Activated CD4-positive, CD25-positive, alpha-beta regulatory T cell (primary cell): ENCODE measurements at regions not wholly inside any gene's neighbourhood (a gene's known extent, or its start where the extent isn't known, plus 50 kb on each side); places are given as distances from the start of the nearest gene placed in this dataset.

Experiments
- DNase-seq, 4 experiments: peaks; one replicate each; lab custom pipeline; 2025; lab: John Stamatoyannopoulos, UW

DNA sequence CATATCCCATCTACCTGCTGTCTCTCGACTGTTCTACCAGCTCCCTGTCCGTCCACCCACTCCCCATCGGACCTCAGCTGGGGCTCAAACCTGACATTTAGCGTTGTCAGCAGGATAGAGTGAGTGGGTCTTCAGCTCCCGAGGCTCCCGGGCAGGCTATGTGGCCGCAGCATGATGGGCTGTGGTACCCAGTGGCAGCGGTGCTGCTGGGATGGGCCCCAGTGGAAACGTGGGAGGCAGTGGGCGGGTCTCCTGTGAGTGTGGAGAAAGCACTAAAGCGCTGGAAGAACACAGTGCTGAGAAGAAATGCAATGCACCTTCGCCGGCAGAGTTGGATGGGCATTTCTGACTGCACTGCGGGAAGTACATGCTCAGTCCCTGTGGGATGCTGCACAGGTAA is 204.8 kb upstream of the SYT4 start:
- no peak for DNase-seq

DNA sequence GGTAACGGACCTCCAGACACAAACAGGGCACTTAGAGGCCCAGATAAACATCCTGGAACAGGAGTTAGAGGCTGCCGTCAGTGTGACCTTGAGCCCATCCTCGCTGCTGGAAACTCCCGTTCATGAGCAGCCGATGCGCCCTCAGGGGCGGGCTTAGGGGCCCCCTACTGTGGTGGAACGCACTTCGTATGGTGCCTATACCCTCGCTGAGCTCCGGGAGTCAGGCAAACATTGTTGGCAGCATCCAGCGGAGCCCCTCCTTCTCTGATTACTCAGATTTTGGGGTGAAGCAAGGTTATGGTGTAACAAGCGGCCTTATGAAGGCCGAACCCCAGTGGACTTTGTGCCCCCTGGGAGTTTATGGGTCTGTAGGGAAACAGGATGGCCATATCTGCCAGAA is 205.3 kb upstream of the SYT4 start:
- no peak for DNase-seq

DNA sequence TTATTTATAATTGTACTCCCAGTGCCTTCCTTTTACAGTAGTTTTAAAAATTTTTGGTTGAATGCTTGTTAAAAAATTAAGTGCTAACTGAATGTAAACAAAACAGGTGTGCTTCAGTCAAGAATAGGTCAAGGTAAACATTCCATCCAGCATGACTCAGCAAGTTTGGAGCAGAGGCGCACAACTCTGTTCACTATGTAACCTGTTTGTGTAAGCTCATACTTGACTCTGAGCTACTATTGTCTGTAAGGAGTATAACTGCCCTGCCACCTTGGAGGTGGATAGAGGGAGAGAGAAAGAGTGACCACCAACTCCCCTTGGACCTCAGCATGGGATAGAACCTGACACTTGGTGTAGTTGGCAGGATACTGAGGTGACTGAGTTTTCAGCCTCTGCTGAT is 207.4 kb upstream of the SYT4 start:
- no peak for DNase-seq

DNA sequence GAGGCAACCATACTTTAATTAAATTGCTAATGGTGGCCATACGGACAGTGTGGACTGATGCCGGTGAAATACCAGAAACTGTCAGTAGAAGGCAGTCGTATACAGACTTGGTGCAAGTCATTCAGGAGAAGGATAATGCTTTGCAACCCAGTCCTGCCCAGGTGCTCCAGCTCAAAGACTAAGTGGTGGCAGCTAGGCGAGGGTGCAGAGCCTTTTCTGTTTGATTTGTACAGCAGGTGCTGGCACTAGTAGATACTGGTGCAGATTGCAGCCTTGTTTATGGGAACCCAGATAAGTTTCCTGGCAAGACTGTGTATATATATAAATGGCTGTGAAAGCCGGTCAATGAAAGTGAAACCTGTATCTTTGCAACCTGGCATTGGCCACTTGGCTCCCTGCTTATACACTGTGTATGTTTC is 208.3 kb upstream of the SYT4 start:
- DNase-seq: no peak

DNA sequence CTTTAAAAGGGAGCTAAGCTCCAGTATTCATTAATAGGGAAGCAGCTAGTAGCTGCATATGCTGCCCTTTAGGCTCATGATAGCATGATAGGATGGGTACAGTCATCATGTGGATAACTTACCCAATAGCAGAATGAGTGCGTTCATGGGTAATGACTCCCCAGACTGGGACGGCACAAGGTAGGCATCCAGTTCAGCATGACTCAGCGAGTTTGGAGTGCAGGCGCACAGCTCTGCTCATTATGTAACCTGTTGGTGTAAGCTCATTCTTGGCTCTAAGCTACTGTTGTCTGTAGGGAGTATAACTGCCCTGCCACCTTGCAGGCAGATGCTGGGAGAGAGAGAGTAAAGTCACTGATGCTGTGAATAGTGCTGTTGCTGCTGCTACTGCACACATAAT is 209.2 kb upstream of the SYT4 start:
- DNase-seq: no peak

DNA sequence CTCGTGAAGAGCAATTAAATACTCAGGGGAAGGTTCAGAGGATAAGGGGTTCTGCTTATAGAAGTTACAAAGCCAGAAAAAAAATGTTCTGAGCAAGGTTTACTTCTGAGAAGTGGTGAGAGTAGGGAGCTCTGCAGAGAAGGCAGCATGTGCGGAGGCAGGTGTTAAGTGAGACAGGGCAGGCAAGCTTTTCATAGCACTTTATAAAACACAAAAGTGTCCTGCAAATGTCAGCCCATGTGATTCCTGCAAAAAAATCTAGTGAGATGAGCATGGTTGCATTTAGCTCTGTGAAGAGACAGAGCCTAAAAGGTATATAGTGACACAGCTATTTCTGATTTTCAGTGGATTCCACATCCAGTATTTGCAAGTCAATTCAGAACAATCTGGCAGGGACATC is 223.8 kb upstream of the SYT4 start:
- no peak for DNase-seq

DNA sequence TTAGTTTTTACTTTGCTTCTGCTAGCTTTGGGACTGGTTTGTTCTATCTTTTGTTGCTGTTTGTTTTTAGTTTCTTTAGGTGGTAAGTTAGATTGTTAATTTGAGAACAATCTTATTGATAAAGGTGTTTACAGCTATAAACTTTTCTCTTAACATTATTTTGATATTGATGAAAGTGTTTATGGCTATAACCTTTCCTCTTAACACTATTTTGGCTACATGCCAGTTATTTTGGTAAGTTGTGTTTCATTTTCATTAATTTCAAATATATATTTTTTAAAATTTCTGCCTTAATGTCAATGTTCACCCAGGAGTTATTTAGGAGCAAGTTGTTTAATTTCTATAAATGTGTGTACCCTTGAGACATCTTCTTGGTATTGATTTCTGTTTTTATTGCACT is 229.6 kb upstream of the SYT4 start:
- no peak for DNase-seq

DNA sequence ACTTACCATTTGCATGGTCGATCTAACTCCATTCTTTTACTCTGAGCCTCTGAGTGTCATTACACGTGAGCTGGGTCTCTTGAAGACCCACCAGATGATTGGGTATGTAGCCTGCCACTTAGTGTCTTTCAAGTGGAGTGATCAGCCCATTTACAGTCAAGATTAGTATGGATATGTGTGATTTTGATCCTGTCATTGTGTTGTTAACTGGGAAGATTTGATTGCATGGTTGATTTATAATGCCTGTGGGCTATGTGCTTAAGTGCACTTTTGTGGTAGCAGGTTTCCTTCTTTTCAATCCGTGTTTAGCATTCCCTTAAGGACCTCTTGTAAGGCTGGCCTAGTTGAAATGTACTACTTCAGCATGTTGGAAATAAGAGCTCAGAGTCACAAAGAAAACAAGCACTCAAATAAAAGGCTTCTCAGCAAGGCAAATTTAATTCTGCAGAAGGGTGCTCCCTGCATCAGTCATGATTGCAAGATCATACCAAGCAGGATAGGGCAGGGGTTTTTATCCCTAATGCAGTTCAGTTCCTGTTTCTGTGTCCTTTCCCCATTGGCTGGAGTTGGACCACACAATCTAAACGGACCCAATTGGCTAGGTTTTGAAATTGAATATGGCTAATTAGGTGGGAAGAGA is 230.7 kb upstream of the SYT4 start:
- DNase-seq: no peak

DNA sequence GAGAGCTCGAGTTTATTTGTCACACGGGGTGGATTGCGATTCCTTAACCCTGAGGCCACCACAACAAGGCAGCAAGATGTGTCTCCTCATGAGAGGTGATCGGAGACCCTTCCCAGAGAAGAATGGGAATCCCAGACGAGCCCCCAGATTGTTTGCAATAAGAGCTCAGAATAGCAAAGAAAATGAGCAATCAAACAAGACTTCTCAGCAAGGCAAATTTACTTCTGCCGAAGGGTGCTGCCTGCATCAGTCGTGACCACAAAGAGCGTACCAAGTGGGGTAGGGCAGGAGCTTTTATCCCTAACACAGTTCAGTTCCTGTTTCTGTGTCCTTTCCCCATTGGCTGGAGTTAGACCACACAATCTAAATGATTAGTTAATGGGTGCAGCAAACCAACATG is 237.5 kb upstream of the SYT4 start:
- DNase-seq: no peak

DNA sequence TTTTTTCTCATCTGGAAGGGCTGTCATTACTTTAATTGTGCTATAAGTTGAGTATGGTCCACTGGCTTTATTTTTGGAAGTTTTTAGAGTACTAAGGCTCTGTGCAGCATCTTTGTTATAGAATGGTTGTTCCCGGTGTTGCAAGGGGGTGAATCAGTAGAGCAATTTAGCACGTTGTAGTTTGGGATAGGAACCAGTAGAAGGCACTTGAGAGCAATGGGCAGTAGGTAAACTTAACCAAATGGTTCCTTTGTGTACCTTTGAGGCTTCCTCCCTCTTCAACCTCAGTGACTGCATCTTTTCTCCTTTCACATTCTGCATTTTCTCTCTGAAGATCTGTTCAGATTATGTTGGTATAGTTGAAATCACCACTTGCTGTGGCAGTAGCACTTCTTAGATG is 238.2 kb upstream of the SYT4 start:
- no peak for DNase-seq

DNA sequence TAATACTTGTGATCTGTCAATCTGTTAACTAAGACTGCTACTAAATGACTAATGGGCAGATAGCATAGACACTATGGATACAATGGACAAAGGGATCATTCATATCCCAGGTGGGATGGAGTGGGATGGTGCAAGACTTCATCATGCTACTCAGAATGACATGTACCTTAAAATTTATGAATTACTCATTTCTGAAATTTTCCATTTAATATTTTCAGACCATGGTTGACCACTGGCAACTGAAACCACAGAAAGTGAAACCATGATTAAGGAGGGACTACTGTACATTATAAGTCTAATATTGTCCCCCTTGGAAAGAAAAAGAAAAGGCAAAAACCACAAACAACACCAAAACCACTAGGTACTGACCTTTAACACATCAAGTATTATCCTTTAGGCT is 247.0 kb upstream of the SYT4 start:
- no peak for DNase-seq

DNA sequence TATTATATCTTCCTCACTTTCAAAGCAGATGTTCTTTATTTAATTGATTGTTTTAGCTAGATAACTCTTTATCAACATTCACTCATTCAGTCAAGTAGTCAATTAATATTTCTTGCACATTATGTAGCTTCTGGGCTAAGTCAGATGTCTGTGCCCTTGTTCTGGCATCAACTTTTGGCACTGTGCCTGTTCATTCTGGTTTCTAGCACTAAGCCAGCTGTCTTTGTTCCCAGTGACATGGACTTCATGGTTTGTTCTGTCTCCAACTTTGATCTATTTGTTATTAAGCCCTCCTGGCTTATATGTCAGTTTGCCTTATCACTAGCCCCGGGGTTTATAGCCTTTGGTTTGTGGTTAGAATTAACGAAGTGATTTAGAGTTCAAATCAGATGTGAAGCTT is 247.9 kb upstream of the SYT4 start:
- no peak for DNase-seq

DNA sequence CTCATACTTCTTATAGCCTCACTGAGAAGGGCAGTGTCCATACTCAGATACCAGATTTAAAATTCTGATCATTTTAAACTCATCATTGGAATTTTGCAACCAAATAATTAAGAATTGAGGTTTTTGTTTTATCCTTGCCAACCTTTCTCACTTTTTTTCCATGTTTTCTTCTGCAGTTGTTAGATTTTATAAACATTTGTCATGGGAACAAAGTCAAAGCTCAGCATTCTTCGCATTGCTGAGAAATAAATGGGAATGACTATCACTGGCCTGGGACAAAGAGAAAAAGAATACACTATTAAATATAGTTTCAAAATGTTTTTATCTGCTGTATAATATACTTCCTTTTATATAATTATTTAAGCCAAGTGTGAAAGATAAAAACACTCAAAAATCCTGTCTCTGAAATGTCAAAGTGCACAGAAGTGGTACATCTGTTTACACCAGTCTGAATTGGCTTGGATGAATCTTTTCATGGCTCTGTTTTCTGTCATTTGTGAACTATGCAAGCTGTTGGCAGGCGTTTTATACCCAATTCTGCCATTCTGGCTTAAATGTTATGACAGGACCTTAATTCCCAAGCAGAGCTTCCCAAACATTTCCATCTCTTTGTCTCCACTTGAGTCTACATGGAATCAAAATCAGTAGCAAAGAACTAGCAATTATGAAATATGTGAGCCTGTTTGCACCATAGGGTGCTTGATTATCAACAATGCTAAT is 249.3 kb upstream of the SYT4 start:
- DNase-seq: no peak

DNA sequence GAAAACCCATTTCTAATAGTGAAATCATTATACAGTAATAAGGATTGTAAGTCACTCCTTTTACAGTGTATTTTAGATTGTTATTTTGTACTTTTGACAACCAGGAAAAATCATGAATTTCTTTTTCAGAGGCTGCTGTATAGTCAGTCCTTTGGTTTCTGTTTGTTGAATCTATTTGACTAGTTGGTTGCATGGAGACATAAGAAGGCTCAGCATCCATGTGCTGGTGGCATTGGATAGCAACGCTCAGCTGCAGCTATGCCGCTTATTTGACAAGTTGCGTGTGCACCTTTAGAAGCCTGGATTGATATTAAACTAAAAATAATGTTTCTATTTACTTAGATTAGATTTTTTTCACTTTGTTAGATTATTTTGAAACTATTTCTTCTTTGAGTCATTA is 254.1 kb upstream of the SYT4 start:
- DNase-seq: no peak

DNA sequence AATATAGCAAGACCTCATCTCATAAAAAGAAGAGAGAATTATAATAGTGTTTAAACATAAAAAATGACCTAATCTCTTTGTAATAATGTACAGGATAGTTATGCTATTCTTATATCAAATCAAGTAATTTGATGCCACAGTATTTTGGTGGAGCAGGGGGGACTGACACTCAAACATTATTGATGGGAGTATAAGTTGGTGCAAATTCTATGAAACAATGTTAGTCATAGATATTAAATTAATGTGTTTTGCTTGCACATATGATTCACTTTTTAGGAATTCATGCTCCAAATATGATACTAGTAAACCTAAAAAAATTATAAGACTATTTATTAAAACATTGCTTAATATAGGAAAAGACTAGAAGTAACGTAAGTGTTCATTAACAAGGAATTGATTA is 256.1 kb upstream of the SYT4 start:
- no peak for DNase-seq

DNA sequence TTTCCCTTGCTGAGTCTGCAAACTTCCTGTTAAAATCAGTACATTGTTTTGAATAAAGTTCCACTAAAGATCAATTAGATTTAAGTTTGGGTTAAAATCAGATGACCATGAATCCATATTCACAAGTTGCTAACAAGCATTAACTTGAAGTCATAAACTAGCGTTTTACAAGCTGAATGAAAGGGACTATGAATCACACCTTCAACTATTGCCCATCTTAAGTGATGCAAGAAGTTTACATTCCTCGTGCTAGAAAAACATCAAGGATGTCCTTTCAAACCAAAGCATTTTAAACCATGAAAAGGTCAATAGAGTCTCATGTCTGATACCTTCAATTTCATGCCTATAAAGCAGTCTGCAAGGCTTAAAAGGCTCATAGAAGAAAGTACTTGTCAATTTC is 257.2 kb upstream of the SYT4 start:
- no peak for DNase-seq

DNA sequence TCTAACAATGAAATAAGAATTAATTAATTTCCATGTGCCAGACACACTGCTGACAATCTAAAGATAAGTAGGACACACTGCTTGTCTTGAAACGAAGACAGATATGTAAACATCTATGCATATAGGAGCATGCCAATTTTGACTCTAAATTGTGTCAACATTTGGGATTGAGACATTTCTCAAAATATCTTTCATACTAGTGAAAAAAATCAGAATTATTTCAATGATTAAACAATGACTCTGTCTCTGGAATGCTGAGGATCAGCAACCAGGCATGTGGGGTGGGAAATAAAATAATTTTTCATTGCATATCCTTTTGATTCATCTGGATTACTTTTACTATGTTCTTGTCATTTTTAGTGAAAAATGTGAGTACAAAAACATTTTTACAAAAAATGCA is 262.6 kb upstream of the SYT4 start:
- no peak for DNase-seq

DNA sequence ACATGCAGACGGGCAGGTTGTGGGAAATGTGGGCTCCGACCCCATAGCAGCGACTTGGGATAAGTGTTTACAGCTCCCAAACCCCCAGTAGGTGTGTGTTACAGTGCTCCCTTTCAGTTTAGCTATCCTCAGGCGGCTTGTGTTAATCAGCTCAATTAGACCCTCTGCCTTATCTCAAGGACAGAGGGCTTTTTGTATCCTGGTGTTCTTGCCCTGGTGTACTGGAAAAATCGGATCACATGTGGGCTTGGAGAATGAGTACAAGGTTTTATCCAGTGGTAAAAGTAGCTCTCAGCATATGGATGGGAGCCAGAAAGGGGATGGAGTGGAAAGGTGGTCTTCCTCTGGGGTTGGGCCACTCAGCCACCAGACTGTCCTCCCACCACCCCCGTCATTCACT is 264.7 kb upstream of the SYT4 start:
- no peak for DNase-seq

DNA sequence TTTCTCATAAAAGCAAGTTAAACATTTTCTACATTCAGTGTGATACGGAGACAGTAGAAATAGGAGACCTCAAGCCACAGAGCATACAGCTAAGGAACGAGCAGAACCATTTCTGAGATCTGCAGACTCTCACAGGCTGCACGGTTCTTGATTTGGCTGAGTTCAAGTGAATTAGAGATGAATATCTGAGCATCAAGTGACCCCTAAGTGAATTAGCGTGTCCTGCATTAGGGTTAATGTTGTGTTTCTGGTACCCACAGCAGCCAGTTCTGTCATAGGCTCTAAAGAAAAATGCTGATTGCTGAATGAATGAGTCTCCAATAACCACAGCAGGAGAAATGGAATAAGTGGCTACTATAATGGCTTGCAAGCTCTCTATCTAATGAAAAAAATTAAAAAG is 265.9 kb upstream of the SYT4 start:
- DNase-seq: no peak

DNA sequence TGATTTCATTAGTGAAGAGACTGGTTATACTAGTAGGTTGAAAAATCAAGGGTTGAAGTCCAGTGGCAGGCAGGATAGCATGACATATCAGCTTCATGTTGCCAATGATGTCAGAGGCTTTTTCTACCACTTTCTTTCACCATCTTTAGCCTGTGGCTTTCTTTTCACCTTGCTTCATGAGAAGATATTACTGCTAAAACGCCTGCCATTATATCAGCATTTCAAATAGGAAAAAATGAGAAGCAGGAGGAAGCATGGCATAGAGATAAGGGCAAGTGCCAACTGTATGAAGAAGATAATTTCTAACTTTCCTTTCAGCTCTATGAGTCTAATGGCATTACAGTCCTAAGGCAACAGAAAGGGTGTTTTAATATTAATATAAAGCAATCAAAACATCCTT is 270.2 kb upstream of the SYT4 start:
- no peak for DNase-seq

DNA sequence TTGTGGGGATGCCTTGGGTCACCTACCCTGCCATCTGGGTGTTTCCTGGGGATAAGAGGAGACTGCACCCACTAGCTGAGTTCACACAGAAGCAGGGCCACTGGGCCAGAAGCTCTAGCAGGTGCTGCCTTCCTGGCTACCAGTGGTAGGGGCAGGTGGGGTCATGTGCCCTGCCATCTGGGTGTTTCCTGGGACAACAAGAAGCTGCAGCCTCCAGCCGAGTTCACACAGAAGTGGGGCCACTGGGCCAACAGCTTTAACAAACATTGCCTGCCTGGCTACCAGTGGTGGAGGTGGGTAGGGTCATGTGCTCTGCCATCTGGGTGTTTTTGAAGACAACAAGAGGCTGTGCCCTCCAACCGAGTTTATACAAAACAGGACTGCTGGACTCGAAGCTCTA is 282.2 kb upstream of the SYT4 start:
- no peak for DNase-seq

DNA sequence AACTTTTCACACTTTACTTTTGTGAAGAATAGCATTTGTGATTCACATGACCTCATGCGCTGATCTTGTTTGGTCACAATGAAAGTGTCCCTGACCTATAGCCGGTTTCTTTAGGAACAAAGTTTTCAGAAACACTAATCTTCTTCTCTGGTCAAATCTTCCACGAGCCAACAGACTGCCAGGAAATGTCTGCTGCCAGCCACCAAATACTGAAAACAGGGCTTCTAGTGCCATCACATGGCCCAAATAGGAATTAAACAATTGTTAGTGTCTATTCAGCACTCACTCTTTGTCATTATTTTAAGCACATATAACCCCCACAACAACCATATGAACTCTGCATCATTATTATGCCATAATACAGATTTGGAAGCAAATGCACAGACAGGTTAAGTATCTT is 286.5 kb upstream of the SYT4 start:
- no peak for DNase-seq

DNA sequence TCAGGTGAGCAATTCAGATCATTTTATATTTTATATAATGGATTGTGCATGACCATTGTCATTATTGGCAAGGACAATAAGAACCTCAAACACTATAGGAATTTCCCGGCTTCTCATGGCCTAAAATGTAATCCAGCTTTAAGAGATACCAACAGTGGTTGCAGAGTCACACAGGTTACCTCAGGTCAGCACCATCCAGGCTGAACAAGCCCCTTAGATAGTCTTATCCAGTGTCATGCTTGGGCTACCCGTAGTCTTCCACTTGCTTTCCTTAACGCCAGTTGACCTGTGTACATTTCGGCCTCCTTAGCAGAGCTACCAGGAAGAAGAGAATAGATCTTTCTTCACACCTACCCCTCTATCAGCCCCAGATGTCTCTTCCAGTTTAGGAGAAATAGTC is 293.3 kb upstream of the SYT4 start:
- DNase-seq: no peak

DNA sequence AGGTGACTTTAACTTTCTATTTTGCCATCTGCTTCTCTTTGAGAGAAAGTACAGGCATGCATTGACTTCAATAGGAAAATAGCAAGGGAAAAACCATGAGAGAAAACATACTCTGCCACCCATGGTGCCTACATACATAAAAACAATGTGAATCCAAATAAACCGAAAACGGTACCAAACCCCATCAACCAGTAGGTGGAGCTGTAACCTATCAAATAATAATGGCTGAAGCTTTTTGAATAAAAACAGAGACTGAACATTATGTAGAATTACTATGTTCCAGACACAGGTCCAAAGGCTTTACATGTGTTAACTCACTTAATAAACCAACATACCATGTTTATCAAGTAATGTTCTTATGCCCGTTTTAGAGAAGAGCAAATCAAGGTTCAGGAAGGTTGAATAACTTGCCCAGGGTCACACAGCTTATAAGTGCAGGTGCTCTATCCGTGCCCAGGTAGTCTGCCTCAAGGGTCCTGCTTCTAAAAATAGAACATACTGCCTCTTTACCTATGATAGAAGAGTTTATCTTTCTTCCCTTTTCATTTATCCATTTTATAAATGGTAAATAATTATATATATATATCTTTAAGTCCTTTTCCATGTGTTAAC is 293.9 kb upstream of the SYT4 start:
- DNase-seq: no peak
